ENCODE measurements at regions not wholly inside any gene's neighbourhood (a gene's known extent, or its start where the extent isn't known, plus 50 kb on each side); places are given as distances from the start of the nearest gene placed in this dataset.
A peak's percentile ranks its signal among the peaks of the same experiment; 100 is the strongest.

DNA sequence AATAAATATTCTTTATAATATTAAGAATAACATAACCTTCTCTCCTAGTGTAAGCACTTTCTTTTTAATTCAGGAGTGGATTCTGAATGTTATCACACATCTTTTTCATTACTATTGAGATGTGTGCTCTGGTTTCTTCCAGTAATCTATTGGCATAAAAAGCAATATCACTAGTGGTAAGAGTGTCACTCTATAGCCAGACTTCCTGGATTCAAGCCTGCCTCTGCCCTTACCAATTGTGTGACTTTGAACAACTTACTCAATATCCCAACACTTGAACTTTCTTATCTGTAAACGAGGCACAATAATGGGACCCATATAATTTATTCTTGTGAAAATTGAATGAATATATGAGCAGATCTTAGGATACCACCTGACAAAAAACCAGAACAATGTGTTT lies 71.0 kb downstream of the SEM1 start:
- Histone ChIP-seq H3K36me3 (ENCODE audit: insufficient read depth) (no peaks in the 10 kb centered on the region), H3K4me1 (ENCODE audit: insufficient read depth) (no peaks in the 10 kb centered on the region), H3K4me3 (ENCODE audit: low read depth, low read length) (no peak overlapping the region), H3K27ac (ENCODE audit: low read depth) (no peak overlapping the region)
- 76% methylated on average over 1 of the region's 1 CpG for WGBS
- no peak for DNase-seq (ENCODE audit: extremely low spot score)

DNA sequence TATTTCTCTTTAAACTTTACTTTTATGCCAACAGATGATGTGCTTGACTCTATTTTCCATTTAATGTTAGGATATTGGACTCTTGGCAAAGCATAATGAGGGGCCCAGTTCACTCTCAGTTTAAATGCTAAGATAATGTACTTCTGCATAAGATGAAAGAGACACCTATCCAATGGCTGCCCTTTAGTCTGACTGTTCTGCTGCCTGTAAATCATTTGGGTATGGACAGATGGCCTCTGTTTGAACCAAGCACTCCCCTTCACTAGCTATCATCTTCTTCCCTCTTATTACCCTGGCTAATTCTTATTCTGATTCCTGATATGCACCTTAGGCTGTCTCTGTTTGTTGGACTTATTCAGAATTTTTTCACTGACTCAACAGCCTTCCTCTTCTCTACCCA lies 72.1 kb downstream of the SEM1 start:
- Histone ChIP-seq H3K36me3 (ENCODE audit: insufficient read depth) (no peaks in the 10 kb centered on the region), H3K4me3 (ENCODE audit: low read depth, low read length) (no peak overlapping the region), H3K27ac (ENCODE audit: low read depth) (no peak overlapping the region), H3K4me1 (ENCODE audit: insufficient read depth) (no peaks in the 10 kb centered on the region)
- DNase-seq (ENCODE audit: extremely low spot score), result no peak

DNA sequence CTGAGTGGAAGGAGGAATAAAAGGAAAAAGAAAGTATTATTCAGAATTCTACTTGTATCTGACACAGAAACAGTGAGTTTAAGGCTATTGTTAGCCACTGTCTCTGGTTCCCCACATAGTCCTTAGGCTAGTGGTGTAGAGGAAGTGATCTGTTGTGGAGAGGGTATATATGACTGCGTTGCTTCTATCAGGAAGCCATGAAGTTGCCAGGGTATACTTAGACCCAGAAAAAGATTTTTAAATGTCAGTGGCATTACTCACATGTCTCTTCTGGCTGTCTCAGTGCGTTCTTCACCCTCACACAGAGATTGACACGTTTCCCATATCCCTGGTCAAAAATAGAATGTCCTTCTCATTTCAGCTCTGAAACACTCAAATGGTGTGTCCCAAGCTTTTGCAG lies 72.7 kb downstream of the SEM1 start:
- 87% methylated on average over 3 of the region's 3 CpGs for WGBS
- Histone ChIP-seq H3K4me1 (ENCODE audit: insufficient read depth) (no peaks in the 10 kb centered on the region), H3K4me3 (ENCODE audit: low read depth, low read length) (no peak overlapping the region), H3K36me3 (ENCODE audit: insufficient read depth) (no peaks in the 10 kb centered on the region), H3K27ac (ENCODE audit: low read depth) (no peak overlapping the region)
- DNase-seq (ENCODE audit: extremely low spot score), result no peak

DNA sequence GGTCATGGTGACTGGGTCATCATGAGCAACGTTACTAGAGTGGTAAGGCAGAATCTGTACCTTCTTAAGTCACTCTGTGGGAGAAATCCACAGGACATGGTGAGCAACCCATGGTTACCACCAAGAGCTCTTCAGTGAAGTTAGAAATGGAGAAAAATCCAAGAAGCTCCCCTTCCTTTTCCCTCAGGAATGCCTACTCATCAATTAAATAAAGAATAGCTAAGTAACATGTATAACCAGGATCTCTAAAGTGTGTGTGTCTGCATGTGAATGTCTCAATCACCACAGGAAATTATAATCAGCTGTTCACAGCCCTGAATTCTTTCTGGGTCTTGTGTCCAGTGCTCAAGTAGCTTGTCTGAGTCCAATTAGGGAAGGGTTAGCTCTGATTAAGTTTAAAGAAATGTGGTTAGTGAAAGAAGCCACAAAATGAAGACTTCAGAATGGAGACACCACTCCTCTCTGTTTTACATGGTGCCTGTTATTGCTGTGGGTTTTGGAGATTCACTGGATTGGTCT lies 73.2 kb downstream of the SEM1 start:
- no peaks in the 10 kb centered on the region for H3K4me1 ChIP-seq (ENCODE audit: insufficient read depth)
- 85% methylated on average over 1 of the region's 1 CpG for WGBS

DNA sequence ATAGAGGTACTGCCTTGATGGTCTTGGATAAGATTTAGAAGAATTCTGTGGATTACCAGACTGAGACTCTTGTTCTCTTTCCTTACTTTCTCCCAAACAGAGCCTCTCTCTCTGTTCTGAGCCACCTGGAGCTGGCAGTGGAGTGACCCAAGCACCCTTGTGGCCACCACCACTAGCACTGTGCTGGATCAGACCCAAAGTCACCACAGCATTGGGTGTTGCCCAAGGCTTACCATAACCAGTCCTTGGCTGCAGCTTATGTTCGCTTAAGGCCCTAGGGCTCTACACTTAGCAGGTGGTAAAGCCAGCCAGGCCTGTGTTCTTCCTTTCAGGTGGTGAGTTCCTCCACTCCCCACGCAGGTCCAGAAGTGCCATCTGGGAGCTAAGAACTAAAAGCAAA lies 79.8 kb downstream of the SEM1 start:
- Histone ChIP-seq H3K36me3 (ENCODE audit: insufficient read depth) (no peaks in the 10 kb centered on the region), H3K27ac (ENCODE audit: low read depth) (no peak overlapping the region), H3K4me3 (ENCODE audit: low read depth, low read length) (no peak overlapping the region), H3K4me1 (ENCODE audit: insufficient read depth) (no peaks in the 10 kb centered on the region)
- WGBS, result 98% methylated on average over 2 of the region's 2 CpGs
- DNase-seq (ENCODE audit: extremely low spot score), result no peak

More for the DNA sequence above, 73.2 kb downstream of the SEM1 start:
- Histone ChIP-seq H3K36me3 (ENCODE audit: insufficient read depth) (no peaks in the 10 kb centered on the region), H3K4me3 (ENCODE audit: low read depth, low read length) (no peak overlapping the region), H3K27ac (ENCODE audit: low read depth) (no peak overlapping the region)
- DNase-seq (ENCODE audit: extremely low spot score), result no peak

DNA sequence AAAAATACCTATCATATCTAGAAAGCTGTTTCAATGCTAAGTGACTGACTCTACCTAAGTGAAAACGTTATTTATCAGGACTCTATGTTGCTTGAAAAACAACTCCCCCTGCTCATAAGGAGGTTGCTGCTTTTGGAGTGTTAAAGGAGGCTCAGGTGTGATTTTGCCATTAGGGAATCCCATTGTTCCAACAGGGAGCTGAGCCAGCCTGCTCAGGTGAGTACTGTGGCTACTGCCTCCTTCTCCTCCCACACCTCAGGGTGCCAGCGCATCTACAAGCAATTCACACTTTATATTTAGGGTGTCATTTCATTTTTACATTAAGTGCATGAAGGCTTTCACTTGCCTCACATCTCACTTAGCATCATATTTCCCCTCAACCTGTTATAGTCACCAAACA lies 84.7 kb downstream of the SEM1 start:
- Histone ChIP-seq H3K27ac (ENCODE audit: low read depth) (no peak overlapping the region), H3K4me1 (ENCODE audit: insufficient read depth) (no peaks in the 10 kb centered on the region), H3K36me3 (ENCODE audit: insufficient read depth) (no peaks in the 10 kb centered on the region), H3K4me3 (ENCODE audit: low read depth, low read length) (no peak overlapping the region)
- no peak for DNase-seq (ENCODE audit: extremely low spot score)
- 41% methylated on average over 2 of the region's 2 CpGs for WGBS

DNA sequence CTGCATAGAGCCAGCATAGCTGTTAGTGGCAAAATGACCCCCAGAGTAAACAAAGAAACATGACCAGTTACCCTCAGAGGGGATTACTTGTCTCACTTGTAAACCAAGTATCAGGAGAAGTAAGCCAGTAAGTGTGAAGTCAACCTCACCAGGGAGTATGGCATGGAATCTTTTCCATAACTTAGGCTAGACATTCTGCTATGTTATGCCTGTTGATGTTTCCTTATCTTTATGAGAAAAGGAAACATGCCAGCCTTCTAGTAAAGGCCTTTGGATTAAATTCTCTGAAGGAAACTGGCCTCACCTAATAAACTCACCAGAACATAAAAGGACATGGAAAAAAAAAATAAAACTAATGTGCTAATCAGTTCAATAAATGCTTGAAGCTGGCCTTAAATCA lies 87.7 kb downstream of the SEM1 start:
- no peaks in the 10 kb centered on the region for H3K4me1 ChIP-seq (ENCODE audit: insufficient read depth)
- H3K4me3 ChIP-seq (ENCODE audit: low read depth, low read length), result no peak overlapping the region
- DNase-seq (ENCODE audit: extremely low spot score), result no peak
- H3K36me3 ChIP-seq (ENCODE audit: insufficient read depth), result no peaks in the 10 kb centered on the region
- no peak overlapping the region for H3K27ac ChIP-seq (ENCODE audit: low read depth)

DNA sequence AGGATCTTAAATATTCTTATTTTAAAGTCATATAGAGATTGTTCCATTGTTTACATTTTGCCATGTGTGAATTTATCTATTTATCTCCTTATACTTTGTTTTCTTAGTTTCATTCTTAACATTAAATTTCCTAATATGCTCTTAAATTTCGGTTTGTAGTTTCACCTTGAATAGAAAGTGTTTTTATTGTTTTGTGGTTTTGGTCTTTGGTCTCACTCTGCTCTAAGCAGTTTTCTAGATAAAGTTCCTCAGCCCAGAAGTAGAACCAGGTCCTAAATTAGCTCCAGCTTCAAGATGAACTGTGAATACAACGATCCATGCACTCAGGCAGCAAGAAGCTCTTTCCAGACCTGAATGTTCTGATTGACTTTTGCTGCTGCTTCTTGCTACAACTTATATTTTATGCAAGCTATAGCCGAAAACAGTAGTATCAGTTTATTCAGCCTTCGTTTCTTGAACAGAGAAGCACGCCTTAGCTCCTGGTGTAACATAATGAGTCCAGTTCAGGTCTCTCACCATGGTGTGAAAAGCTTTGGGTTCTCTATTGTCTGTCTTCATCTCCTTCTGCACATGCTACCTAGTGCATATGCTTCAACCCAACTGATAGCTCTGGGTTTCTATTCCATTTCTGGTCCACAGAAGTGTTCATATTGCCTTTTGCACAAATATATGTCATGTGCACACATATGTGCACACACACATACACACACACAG lies 95.3 kb downstream of the SEM1 start:
- Histone ChIP-seq H3K36me3 (ENCODE audit: insufficient read depth) (no peaks in the 10 kb centered on the region), H3K4me1 (ENCODE audit: insufficient read depth) (no peaks in the 10 kb centered on the region), H3K27ac (ENCODE audit: low read depth) (no peak overlapping the region), H3K4me3 (ENCODE audit: low read depth, low read length) (no peak overlapping the region)
- 92% methylated on average over 5 of the region's 5 CpGs for WGBS
- no peak for DNase-seq (ENCODE audit: extremely low spot score)

DNA sequence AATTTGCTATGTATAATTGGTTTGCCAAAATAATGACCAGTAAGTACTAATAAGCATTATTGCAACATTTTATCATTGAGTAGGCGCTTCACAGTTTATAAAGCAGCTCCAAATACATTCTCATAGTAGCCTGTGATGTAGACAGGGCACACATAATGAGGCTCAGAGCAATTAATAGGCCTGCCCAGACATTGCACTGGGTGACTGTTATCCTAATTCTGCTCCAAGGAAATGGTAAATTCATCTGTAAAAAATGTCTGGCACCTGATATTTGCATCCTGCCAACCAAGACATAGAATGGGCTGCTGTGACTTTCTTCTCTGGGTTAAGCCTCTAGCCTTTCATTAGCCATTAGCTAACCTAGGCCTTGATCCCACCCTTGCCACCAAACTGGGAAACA lies 97.6 kb downstream of the SEM1 start:
- no peak for DNase-seq (ENCODE audit: extremely low spot score)
- no peak overlapping the region for H3K4me3 ChIP-seq (ENCODE audit: low read depth, low read length)
- WGBS, result 89% methylated on average over 1 of the region's 1 CpG
- no peak overlapping the region for H3K27ac ChIP-seq (ENCODE audit: low read depth)
- H3K36me3 ChIP-seq (ENCODE audit: insufficient read depth), result no peaks in the 10 kb centered on the region
- no peaks in the 10 kb centered on the region for H3K4me1 ChIP-seq (ENCODE audit: insufficient read depth)

DNA sequence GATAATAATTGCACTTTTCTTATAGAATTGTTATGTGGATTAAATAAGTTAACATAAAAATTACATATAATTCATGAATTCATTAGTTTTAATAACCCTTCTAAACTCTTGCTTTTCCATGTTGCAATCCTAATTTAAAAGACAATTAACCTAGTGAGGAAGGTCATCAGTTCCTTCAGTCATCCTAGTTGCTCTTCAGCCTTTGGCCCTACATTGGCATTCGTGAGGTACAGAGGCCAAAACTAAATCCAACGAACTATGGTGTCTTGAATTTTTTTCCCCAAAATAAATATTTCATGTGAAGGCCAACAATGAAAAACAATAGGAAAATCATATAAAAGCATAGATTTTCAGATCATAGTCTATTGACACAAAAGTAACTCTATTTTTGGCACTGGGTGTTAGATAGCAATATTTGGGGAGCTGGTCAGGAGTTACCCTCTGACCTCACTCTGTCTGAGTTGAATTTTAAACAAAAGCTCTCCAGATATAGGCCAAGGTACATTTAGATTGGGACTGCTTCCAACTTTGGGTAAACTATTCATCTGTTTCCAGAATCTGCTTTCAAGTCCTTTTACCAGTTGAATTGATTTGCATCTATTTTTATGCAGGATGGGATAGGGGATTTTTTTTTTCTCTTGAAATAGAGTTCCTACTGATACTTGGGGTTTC lies 104.5 kb downstream of the SEM1 start:
- DNase-seq (ENCODE audit: extremely low spot score), result no peak
- Histone ChIP-seq H3K27ac (ENCODE audit: low read depth) (no peak overlapping the region), H3K4me3 (ENCODE audit: low read depth, low read length) (no peak overlapping the region), H3K36me3 (ENCODE audit: insufficient read depth) (no peaks in the 10 kb centered on the region), H3K4me1 (ENCODE audit: insufficient read depth) (no peaks in the 10 kb centered on the region)
- WGBS, result 92% methylated on average over 2 of the region's 2 CpGs

DNA sequence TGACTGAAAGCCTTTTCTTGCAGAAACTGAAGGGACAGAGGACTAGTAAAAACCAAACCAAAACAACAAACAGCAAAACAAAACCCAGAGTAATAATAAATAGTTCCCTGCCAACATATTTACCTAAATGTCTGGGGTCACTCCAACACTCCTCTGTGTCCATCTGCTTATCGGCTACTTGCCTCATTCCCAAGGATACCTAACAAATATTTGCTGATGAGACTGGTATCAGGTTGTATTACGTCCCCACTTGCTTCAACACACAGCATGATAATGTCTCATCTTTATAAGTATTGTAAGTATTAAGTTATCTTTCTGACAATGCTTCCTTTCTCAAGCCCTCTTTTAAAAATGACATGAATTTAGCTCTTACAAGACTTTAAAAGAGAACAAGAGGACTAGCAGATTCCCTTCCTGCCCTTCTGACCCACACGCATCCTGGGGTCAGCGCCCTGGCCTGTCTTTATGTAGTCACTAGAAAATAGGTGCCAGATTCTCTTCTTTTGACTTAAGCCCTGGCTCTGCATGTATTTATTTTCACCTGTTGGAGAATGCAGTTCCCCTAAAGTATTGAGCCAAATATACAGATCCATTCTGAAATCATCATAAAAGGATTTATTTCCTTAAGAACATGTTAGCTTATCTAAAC lies 110.2 kb downstream of the SEM1 start:
- Histone ChIP-seq H3K36me3 (ENCODE audit: insufficient read depth) (no peaks in the 10 kb centered on the region), H3K4me1 (ENCODE audit: insufficient read depth) (peaks cover 2% of the 10 kb centered on the region), H3K27ac (ENCODE audit: low read depth) (no peak overlapping the region), H3K4me3 (ENCODE audit: low read depth, low read length) (no peak overlapping the region)
- DNase-seq (ENCODE audit: extremely low spot score), result no peak
- 63% methylated on average over 4 of the region's 4 CpGs for WGBS

DNA sequence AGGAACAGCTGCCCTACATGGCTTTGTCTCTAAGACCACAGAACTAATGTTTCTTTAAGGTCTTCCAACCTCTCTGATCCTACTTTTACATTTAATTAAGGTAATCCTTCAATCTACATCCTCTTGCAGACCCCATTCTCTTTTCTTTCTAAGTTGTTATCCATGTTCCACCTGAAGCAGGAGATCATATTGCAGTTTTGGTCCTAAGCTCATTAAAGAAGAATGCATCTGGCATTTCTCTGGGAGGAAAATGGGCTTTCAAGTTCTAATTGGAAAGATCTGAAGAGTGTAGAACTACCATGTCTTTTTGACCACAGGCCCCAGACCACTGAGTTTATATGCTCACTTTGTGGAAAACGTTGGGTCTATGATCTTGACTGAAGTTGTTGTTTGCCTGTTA lies 111.2 kb downstream of the SEM1 start:
- no peak overlapping the region for H3K4me3 ChIP-seq (ENCODE audit: low read depth, low read length)
- no peak for DNase-seq (ENCODE audit: extremely low spot score)
- peaks cover 2% of the 10 kb centered on the region for H3K4me1 ChIP-seq (ENCODE audit: insufficient read depth)
- H3K27ac ChIP-seq (ENCODE audit: low read depth), result no peak overlapping the region
- 51% methylated on average over 1 of the region's 1 CpG for WGBS
- no peaks in the 10 kb centered on the region for H3K36me3 ChIP-seq (ENCODE audit: insufficient read depth)

DNA sequence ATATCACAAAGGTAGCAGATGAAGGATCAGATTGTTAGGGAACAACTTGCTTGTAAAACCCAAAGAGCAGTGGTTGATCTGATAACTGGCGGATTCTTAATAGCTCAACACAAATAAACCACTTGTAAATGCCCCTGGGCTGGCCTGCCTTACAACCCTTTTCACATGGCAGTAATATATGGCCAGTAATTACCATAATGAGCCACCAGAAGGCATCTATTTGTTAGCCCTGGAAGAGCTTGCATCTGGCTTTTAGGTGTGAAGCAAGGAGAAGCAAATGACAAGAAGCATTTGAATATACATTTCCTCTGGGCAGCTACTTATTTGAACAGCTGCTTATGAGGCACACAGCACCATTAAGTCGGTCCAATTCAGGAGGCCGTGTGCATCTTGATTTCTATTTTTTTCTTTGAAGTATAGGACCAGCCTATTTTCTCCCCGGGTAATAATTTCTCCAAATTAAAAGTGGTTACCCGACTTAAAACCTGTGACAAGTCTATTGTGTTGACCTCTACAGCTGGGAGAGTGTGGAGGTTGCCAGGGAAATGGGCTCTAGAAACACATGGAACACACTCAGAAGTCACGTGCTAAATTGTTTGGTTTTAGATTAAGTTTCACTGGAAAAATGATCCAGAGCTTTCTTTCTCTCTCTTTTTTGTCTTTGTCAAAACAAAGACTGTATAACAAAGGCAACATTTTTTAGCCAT lies 113.4 kb downstream of the SEM1 start:
- DNase-seq (ENCODE audit: extremely low spot score), result peak; percentile 15
- no peaks in the 10 kb centered on the region for H3K36me3 ChIP-seq (ENCODE audit: insufficient read depth)
- H3K27ac ChIP-seq (ENCODE audit: low read depth), result no peak overlapping the region
- peaks cover 2% of the 10 kb centered on the region for H3K4me1 ChIP-seq (ENCODE audit: insufficient read depth)
- H3K4me3 ChIP-seq (ENCODE audit: low read depth, low read length), result no peak overlapping the region
- 30% methylated on average over 6 of the region's 6 CpGs for WGBS

All from urinary bladder (tissue), 3 donors.